Cardiac muscle cell (in vitro differentiated cells and primary cell): ENCODE measurements at regions not wholly inside any gene's neighbourhood (a gene's known extent, or its start where the extent isn't known, plus 50 kb on each side); places are given as distances from the start of the nearest gene placed in this dataset.

Experiments used
- DNase-seq, 2 donors: peaks; one replicate each; pipeline versions ENCODE4 v3.0.0 to v3.0.0-alpha.2; 2010 to 2017; ENCODE audit warnings: low read depth in 1 of 2, low spot score in 1 of 2
- H3K27ac ChIP-seq: fragments of 200-600 bp; sonication (generic); 2 replicates; pipeline ENCODE4 v1.5.1; 2016
- H3K27me3 ChIP-seq: fragments of 200-600 bp; sonication (generic); 2 replicates; pipeline ENCODE4 v1.6.0; 2016; ENCODE audit warnings: control low read depth
- H3K36me3 ChIP-seq: fragments of 200-600 bp; sonication (generic); 2 replicates; pipeline ENCODE4 v1.5.1; 2016; ENCODE audit warnings: control low read depth
- H3K4me1 ChIP-seq: fragments of 200-600 bp; sonication (generic); 2 replicates; pipeline ENCODE4 v1.8.1; 2017; ENCODE audit warnings: low read depth, mild to moderate bottlenecking, mixed run types
- H3K4me3 ChIP-seq: fragments of 200-600 bp; sonication (generic); 2 replicates; pipeline ENCODE4 v1.5.1; 2016; ENCODE audit warnings: mild to moderate bottlenecking
- H3K9me3 ChIP-seq: fragments of 200-600 bp; sonication (generic); 2 replicates; pipeline ENCODE4 v1.5.1; 2017; ENCODE audit warnings: low read depth, mild to moderate bottlenecking, control low read depth
- CTCF ChIP-seq: IDR thresholded peaks from 2 replicates; pipeline ENCODE4 v1.5.1; 2012; ENCODE audit warnings: low read depth, mild to moderate bottlenecking, low read length

- no peak for DNase-seq
Measured at GRCh38 chr6:18601516-18602020, 214.4 kb downstream of the RNF144B start.

GRCh38 chr6:18602931-18603330, 215.8 kb downstream of the RNF144B start:
- Histone ChIP-seq H3K9me3 (no peaks in the 10 kb centered on the region), H3K27ac (no peak overlapping the region), H3K4me3 (no peak overlapping the region), H3K27me3 (no peaks in the 10 kb centered on the region), H3K36me3 (no peaks in the 10 kb centered on the region), H3K4me1 (no peaks in the 10 kb centered on the region)
- no peak for TF ChIP-seq CTCF
- no peak for DNase-seq

More at GRCh38 chr6:18601516-18602020, 214.4 kb downstream of the RNF144B start:
- H3K27ac ChIP-seq = no peak overlapping the region
- H3K4me3 ChIP-seq = no peak overlapping the region
- H3K4me1 ChIP-seq = no peaks in the 10 kb centered on the region
- no peak for TF ChIP-seq CTCF
- no peaks in the 10 kb centered on the region for H3K9me3 ChIP-seq
- H3K27me3 ChIP-seq = no peaks in the 10 kb centered on the region
- H3K36me3 ChIP-seq = no peaks in the 10 kb centered on the region

DNA sequence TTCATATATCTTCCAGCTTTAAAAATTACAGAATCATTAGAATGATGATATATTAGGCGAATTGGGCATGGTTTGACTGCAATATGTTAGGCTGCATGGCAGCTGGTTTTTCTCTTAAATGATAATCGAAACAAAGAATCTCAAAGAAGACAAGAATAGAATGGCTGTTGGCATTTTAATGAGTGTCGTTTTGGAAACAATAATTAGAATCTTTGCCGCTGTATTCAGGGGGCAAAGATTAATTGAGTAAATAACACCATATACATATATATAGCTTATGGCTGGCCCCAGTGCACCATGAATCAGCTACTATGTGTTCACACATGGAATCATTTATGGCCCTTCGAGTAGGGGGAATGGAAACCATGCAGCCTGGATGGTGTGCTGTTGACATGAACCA, 216.2 kb downstream of the RNF144B start:
- Histone ChIP-seq H3K36me3 (no peaks in the 10 kb centered on the region), H3K4me3 (no peak overlapping the region), H3K4me1 (no peaks in the 10 kb centered on the region), H3K27ac (no peak overlapping the region), H3K27me3 (no peaks in the 10 kb centered on the region), H3K9me3 (no peaks in the 10 kb centered on the region)
- DNase-seq = no peak
- TF ChIP-seq CTCF = no peak

- no peaks in the 10 kb centered on the region for H3K27me3 ChIP-seq
- H3K36me3 ChIP-seq = no peaks in the 10 kb centered on the region
- no peak for TF ChIP-seq CTCF
- DNase-seq = no peak
- no peaks in the 10 kb centered on the region for H3K4me1 ChIP-seq
- no peak overlapping the region for H3K27ac ChIP-seq
- no peaks in the 10 kb centered on the region for H3K9me3 ChIP-seq
- no peak overlapping the region for H3K4me3 ChIP-seq
Measured at GRCh38 chr6:18605841-18606240, 218.7 kb downstream of the RNF144B start.

DNA sequence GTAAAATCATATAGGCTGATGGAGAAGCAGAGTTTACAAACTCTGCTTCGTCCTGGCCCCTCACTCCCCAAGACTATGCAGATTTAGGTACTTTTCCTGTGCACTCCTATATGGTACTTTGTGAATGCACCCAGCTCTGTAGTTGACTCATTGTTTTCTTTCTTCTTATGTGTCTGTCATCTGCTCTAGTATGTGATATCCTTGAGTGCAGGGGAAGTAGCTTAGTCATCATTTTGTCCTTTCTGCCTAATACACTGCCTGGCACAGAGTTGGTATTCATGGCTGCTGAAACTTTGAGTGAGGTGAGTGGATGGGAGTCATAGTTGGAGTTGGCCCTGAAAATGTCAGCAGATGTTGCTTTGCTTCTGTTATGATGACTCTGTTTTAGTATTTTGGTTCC, 222.6 kb downstream of the RNF144B start:
- Histone ChIP-seq H3K36me3 (no peaks in the 10 kb centered on the region), H3K9me3 (no peaks in the 10 kb centered on the region), H3K27ac (no peak overlapping the region), H3K4me3 (no peak overlapping the region), H3K4me1 (no peaks in the 10 kb centered on the region), H3K27me3 (no peaks in the 10 kb centered on the region)
- DNase-seq = no peak
- no peak for TF ChIP-seq CTCF
